HAP-1 (cell line): ENCODE measurements at regions not wholly inside any gene's neighbourhood (a gene's known extent, or its start where the extent isn't known, plus 50 kb on each side); places are given as distances from the start of the nearest gene placed in this dataset.

Source experiments
- DNase-seq, 2 experiments: peaks; one replicate each; pipeline ENCODE4 v3.0.0-alpha.2; 2016 to 2020; ENCODE audit warnings: low spot score in 2 of 2
- H3K27me3 ChIP-seq: fragments of 250-450 bp; sonication (Bioruptor Pico); 2 replicates; pipeline ENCODE4 v1.5.1; 2020; ENCODE audit warnings: low read depth, mild to moderate bottlenecking, moderate library complexity
- H3K36me3 ChIP-seq: fragments of 250-450 bp; sonication (Bioruptor Pico); replicated peaks from 2 replicates; pipeline ENCODE4 v1.5.1; 2020; ENCODE audit warnings: mild to moderate bottlenecking
- H3K4me1 ChIP-seq: fragments of 250-450 bp; sonication (Bioruptor Pico); 2 replicates; pipeline ENCODE4 v1.5.1; 2020; ENCODE audit warnings: mild to moderate bottlenecking
- H3K4me3 ChIP-seq: fragments of 250-450 bp; sonication (Bioruptor Pico); 2 replicates; pipeline ENCODE4 v1.5.1; 2020; ENCODE audit warnings: mild to moderate bottlenecking, moderate library complexity
- H3K9me3 ChIP-seq: fragments of 250-450 bp; sonication (Bioruptor Pico); 2 replicates; pipeline ENCODE4 v1.5.1; 2020; ENCODE audit warnings: mild to moderate bottlenecking, moderate library complexity
- in situ Hi-C: fragments of 300-500 bp; cut with MboI; formaldehyde crosslinking; loops from 3 replicates; pipeline ENCODE4 v1.14.3; 2020; ENCODE audit warnings: low sequenced_read_pairs, inconsistent platforms, mixed read lengths

GRCh38 chr20:7090001-7090400, 322.5 kb downstream of the BMP2 start:
- in situ Hi-C loops = no loop called here
- DNase-seq = no peak

GRCh38 chr20:7090811-7091210, 323.3 kb downstream of the BMP2 start:
- H3K36me3 ChIP-seq = no peaks in the 10 kb centered on the region
- no peak overlapping the region for H3K4me3 ChIP-seq
- in situ Hi-C loops = no loop called here
- H3K4me1 ChIP-seq = no peaks in the 10 kb centered on the region
- DNase-seq = no peak
- no peaks in the 10 kb centered on the region for H3K9me3 ChIP-seq
- no peaks in the 10 kb centered on the region for H3K27me3 ChIP-seq

More at GRCh38 chr20:7090001-7090400, 322.5 kb downstream of the BMP2 start:
- Histone ChIP-seq H3K4me1 (no peaks in the 10 kb centered on the region), H3K27me3 (no peaks in the 10 kb centered on the region), H3K36me3 (no peaks in the 10 kb centered on the region), H3K4me3 (no peak overlapping the region), H3K9me3 (no peaks in the 10 kb centered on the region)

GRCh38 chr20:7091655-7092054, 324.2 kb downstream of the BMP2 start:
- DNase-seq = no peak
- no peak overlapping the region for H3K4me3 ChIP-seq
- H3K9me3 ChIP-seq = no peaks in the 10 kb centered on the region
- H3K27me3 ChIP-seq = no peaks in the 10 kb centered on the region
- no peaks in the 10 kb centered on the region for H3K36me3 ChIP-seq
- H3K4me1 ChIP-seq = no peaks in the 10 kb centered on the region
- in situ Hi-C loops = no loop called here

GRCh38 chr20:7094438-7094997, 327.0 kb downstream of the BMP2 start:
- H3K9me3 ChIP-seq = no peaks in the 10 kb centered on the region
- H3K4me3 ChIP-seq = no peak overlapping the region
- DNase-seq = peak; percentile 43 to 78
- H3K36me3 ChIP-seq = no peaks in the 10 kb centered on the region
- H3K4me1 ChIP-seq = no peaks in the 10 kb centered on the region
- no peaks in the 10 kb centered on the region for H3K27me3 ChIP-seq
- in situ Hi-C loops = no loop called here

- no peak for DNase-seq
- Histone ChIP-seq H3K9me3 (no peaks in the 10 kb centered on the region), H3K4me3 (no peak overlapping the region), H3K4me1 (no peaks in the 10 kb centered on the region), H3K27me3 (no peaks in the 10 kb centered on the region), H3K36me3 (no peaks in the 10 kb centered on the region)
- in situ Hi-C loops = no loop called here
Observed at GRCh38 chr20:7106910-7107309, 339.4 kb downstream of the BMP2 start.

- no peak for DNase-seq
- Histone ChIP-seq H3K4me3 (no peak overlapping the region), H3K4me1 (no peaks in the 10 kb centered on the region), H3K36me3 (no peaks in the 10 kb centered on the region), H3K9me3 (no peaks in the 10 kb centered on the region), H3K27me3 (no peaks in the 10 kb centered on the region)
- in situ Hi-C loops = no loop called here
Observed at GRCh38 chr20:7108929-7109328, 341.4 kb downstream of the BMP2 start.

GRCh38 chr20:7113577-7114466, 346.3 kb downstream of the BMP2 start:
- Histone ChIP-seq H3K4me3 (no peak overlapping the region), H3K9me3 (no peaks in the 10 kb centered on the region), H3K36me3 (no peaks in the 10 kb centered on the region), H3K4me1 (no peaks in the 10 kb centered on the region), H3K27me3 (no peaks in the 10 kb centered on the region)
- in situ Hi-C loops = no loop called here
- DNase-seq = peak; percentile 31 to 56

- no peaks in the 10 kb centered on the region for H3K4me1 ChIP-seq
- H3K4me3 ChIP-seq = no peak overlapping the region
- no peaks in the 10 kb centered on the region for H3K9me3 ChIP-seq
- DNase-seq = no peak
- H3K36me3 ChIP-seq = no peaks in the 10 kb centered on the region
- in situ Hi-C loops = no loop called here
- no peaks in the 10 kb centered on the region for H3K27me3 ChIP-seq
Observed at GRCh38 chr20:7123457-7123856, 356.0 kb downstream of the BMP2 start.

GRCh38 chr20:7124120-7124519, 356.6 kb downstream of the BMP2 start:
- in situ Hi-C loops = no loop called here
- Histone ChIP-seq H3K4me3 (no peak overlapping the region), H3K36me3 (no peaks in the 10 kb centered on the region), H3K9me3 (no peaks in the 10 kb centered on the region), H3K27me3 (no peaks in the 10 kb centered on the region), H3K4me1 (no peaks in the 10 kb centered on the region)
- DNase-seq = no peak

GRCh38 chr20:7136886-7137285, 369.4 kb downstream of the BMP2 start:
- H3K4me1 ChIP-seq = no peaks in the 10 kb centered on the region
- no peaks in the 10 kb centered on the region for H3K27me3 ChIP-seq
- DNase-seq = no peak
- no peak overlapping the region for H3K4me3 ChIP-seq
- no peaks in the 10 kb centered on the region for H3K9me3 ChIP-seq
- in situ Hi-C loops = no loop called here
- no peaks in the 10 kb centered on the region for H3K36me3 ChIP-seq

- no peaks in the 10 kb centered on the region for H3K4me1 ChIP-seq
- in situ Hi-C loops = no loop called here
- H3K27me3 ChIP-seq = no peaks in the 10 kb centered on the region
- H3K9me3 ChIP-seq = no peaks in the 10 kb centered on the region
- DNase-seq = no peak
- H3K4me3 ChIP-seq = no peak overlapping the region
- H3K36me3 ChIP-seq = no peaks in the 10 kb centered on the region
Observed at GRCh38 chr20:7137395-7138151, 370.1 kb downstream of the BMP2 start.

GRCh38 chr20:7144464-7144863, 377.0 kb downstream of the BMP2 start:
- H3K9me3 ChIP-seq = no peaks in the 10 kb centered on the region
- H3K36me3 ChIP-seq = no peaks in the 10 kb centered on the region
- H3K4me3 ChIP-seq = no peak overlapping the region
- no peak for DNase-seq
- no peaks in the 10 kb centered on the region for H3K27me3 ChIP-seq
- no peaks in the 10 kb centered on the region for H3K4me1 ChIP-seq
- in situ Hi-C loops = no loop called here

GRCh38 chr20:7146552-7147219, 379.2 kb downstream of the BMP2 start:
- Histone ChIP-seq H3K36me3 (no peaks in the 10 kb centered on the region), H3K9me3 (no peaks in the 10 kb centered on the region), H3K27me3 (no peaks in the 10 kb centered on the region), H3K4me1 (no peaks in the 10 kb centered on the region), H3K4me3 (no peak overlapping the region)
- in situ Hi-C loops = no loop called here
- DNase-seq = no peak

GRCh38 chr20:7147220-7147601, 379.7 kb downstream of the BMP2 start:
- in situ Hi-C loops = no loop called here
- H3K27me3 ChIP-seq = no peaks in the 10 kb centered on the region
- no peak overlapping the region for H3K4me3 ChIP-seq
- no peaks in the 10 kb centered on the region for H3K36me3 ChIP-seq
- H3K4me1 ChIP-seq = no peaks in the 10 kb centered on the region
- no peak for DNase-seq
- no peaks in the 10 kb centered on the region for H3K9me3 ChIP-seq
